HEK293T (cell line): ENCODE measurements at regions not wholly inside any gene's neighbourhood (a gene's known extent, or its start where the extent isn't known, plus 50 kb on each side); places are given as distances from the start of the nearest gene placed in this dataset.

ENCODE experiments used
- CTCF ChIA-PET: fragments of 350-600 bp; formaldehyde crosslinking; extraction: SDS; loops from one replicate; lab custom pipeline; 2021; ENCODE audit warnings: antibody characterized with exemption, inconsistent platforms; lab: Yijun Ruan, JAX
- POLR2A ChIA-PET: fragments of 350-600 bp; formaldehyde crosslinking; extraction: SDS; loops from one replicate; lab custom pipeline; 2020; ENCODE audit warnings: antibody characterized with exemption, inconsistent platforms; lab: Yijun Ruan, JAX
- DNase-seq: peaks from one replicate; pipeline ENCODE4 v3.0.0; 2012; ENCODE audit warnings: mixed read lengths; ENCODE audit errors: extremely low spot score
- ARNT ChIP-seq: fragments of 450-650 bp; IDR thresholded peaks from 2 replicates; pipeline ENCODE4 v1.6.1; 2017; ENCODE audit warnings: mild to moderate bottlenecking
- BHLHE40 ChIP-seq: fragments of 450-650 bp; IDR thresholded peaks from 2 replicates; pipeline ENCODE4 v1.6.1; 2016; ENCODE audit warnings: mild to moderate bottlenecking, moderate library complexity, borderline replicate concordance
- CTBP1 ChIP-seq: fragments of 450-650 bp; IDR thresholded peaks from 2 replicates; pipeline ENCODE4 v1.6.1; 2016; ENCODE audit warnings: borderline replicate concordance
- ELF4 ChIP-seq: fragments of 450-650 bp; IDR thresholded peaks from 2 replicates; pipeline ENCODE4 v1.6.1; 2017; ENCODE audit warnings: antibody characterized with exemption
- FOXA1 ChIP-seq: fragments of 450-650 bp; IDR thresholded peaks from 2 replicates; pipeline ENCODE4 v1.6.1; 2016; ENCODE audit warnings: mild to moderate bottlenecking
- FOXK2 ChIP-seq: fragments of 450-650 bp; IDR thresholded peaks from 2 replicates; pipeline ENCODE4 v1.6.1; 2016; ENCODE audit warnings: mild to moderate bottlenecking
- FOXM1 ChIP-seq: fragments of 450-650 bp; IDR thresholded peaks from 2 replicates; pipeline ENCODE4 v1.6.1; 2017; ENCODE audit warnings: mild to moderate bottlenecking, borderline replicate concordance
- HDGF ChIP-seq: fragments of 450-650 bp; IDR thresholded peaks from 2 replicates; pipeline ENCODE4 v1.6.1; 2017; ENCODE audit warnings: antibody characterized with exemption, borderline replicate concordance
- L3MBTL2 ChIP-seq: fragments of 450-650 bp; conservative IDR thresholded peaks from 2 replicates; pipeline ENCODE4 v1.6.1; 2016; ENCODE audit warnings: mild to moderate bottlenecking
- LEF1 ChIP-seq: fragments of 450-650 bp; IDR thresholded peaks from 2 replicates; pipeline ENCODE4 v1.6.1; 2017; ENCODE audit warnings: mild to moderate bottlenecking, borderline replicate concordance
- NFRKB ChIP-seq: fragments of 450-650 bp; IDR thresholded peaks from 2 replicates; pipeline ENCODE4 v1.6.1; 2016; ENCODE audit warnings: mild to moderate bottlenecking, moderate library complexity
- PKNOX1 ChIP-seq: fragments of 450-650 bp; IDR thresholded peaks from 2 replicates; pipeline ENCODE4 v1.6.1; 2016
- SP1 ChIP-seq: fragments of 450-650 bp; IDR thresholded peaks from 2 replicates; pipeline ENCODE4 v1.6.1; 2017
- SUZ12 ChIP-seq: fragments of 450-650 bp; IDR thresholded peaks from 2 replicates; pipeline ENCODE4 v1.6.1; 2016; ENCODE audit warnings: mild to moderate bottlenecking
- TARDBP ChIP-seq: fragments of 450-650 bp; IDR thresholded peaks from 2 replicates; pipeline ENCODE4 v1.6.1; 2016
- ZNF384 ChIP-seq: fragments of 450-650 bp; IDR thresholded peaks from 2 replicates; pipeline ENCODE4 v1.6.1; 2016

GRCh38 chr4:156559346-156559745 lies 412.3 kb downstream of the PDGFC start:
- POLR2A ChIA-PET: no interaction called here
- TF ChIP-seq SP1 (no peak), ZNF384 (no peak), CTBP1 (no peak), FOXK2 (no peak), FOXM1 (no peak), NFRKB (no peak), ARNT (no peak), SUZ12 (no peak), HDGF (no peak), BHLHE40 (no peak), PKNOX1 (no peak), TARDBP (no peak), L3MBTL2 (no peak), ELF4 (no peak)

DNA sequence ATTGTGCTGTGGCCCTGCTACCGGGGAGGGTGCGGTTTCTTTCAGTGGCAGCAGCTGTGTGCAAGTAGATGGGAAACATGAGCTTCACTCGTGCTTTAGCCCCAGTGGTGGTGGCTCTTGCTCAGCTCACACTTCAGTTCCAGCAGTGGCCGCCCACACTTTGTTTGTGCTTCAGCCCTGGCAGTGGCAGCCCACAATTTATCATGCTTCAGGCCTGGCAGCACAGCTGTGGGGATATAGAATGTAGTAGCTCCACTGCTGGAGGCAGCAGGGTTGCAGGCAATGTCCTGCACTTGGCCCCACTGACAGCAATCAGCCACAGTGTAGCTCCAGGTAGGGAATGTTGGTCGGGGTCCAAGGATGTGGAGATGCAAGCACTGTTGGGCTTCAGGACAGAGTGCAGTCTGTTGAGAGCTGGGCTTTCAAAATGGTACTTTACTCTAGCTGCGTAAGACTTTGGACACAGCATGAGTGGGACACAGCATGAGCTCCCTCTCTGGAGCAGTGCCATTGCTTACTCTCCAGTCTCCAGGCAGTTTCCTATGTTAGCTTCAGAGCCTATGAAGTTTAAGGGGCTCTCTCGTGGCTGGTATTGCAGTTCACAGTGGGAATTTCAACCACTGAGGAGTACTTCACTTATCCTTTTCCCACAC lies 413.1 kb downstream of the PDGFC start:
- TF ChIP-seq FOXM1 (no peak), LEF1 (no peak), PKNOX1 (no peak), ELF4 (no peak), FOXA1 (no peak), HDGF (no peak), CTBP1 (no peak), SUZ12 (no peak), ARNT (no peak), L3MBTL2 (no peak), NFRKB (no peak), FOXK2 (no peak), SP1 (no peak)
- POLR2A ChIA-PET: no interaction called here

More at GRCh38 chr4:156559346-156559745, 412.3 kb downstream of the PDGFC start:
- DNase-seq: no peak
- CTCF ChIA-PET: no interaction called here

DNA sequence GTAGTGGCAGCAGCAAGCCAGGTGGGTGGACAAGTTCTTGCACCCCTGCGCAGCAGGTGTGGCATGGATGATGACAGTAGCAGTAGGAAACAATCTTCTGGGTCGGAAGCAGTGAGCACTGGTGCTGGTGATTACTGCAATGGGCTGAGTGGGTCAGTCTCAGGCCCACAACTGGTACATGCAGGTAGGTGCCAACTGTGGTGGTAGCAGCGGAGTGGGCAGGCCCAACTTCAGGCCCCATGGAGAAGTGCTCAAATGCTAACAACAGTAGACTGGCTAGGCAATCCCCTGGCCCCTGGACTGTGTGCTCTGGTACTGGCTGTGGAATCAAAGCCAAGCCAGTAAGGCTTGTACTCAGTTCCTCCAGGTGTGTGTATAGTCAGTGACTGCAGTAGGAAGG lies 413.7 kb downstream of the PDGFC start:
- CTCF ChIA-PET: no interaction called here
- POLR2A ChIA-PET: no interaction called here
- no peak for DNase-seq
- TF ChIP-seq BHLHE40 (no peak), PKNOX1 (no peak), NFRKB (no peak), SP1 (no peak), FOXK2 (no peak), ELF4 (no peak), L3MBTL2 (no peak), LEF1 (no peak), CTBP1 (no peak), FOXM1 (no peak), HDGF (no peak), TARDBP (no peak), FOXA1 (no peak), ZNF384 (no peak), ARNT (no peak), SUZ12 (no peak)

More for the DNA sequence above, 413.1 kb downstream of the PDGFC start:
- CTCF ChIA-PET: no interaction called here
- no peak for DNase-seq

GRCh38 chr4:156556336-156556735 lies 415.3 kb downstream of the PDGFC start:
- TF ChIP-seq ARNT: no peak
- no peak for TF ChIP-seq BHLHE40
- no peak for TF ChIP-seq ELF4
- no peak for TF ChIP-seq SP1
- TF ChIP-seq PKNOX1: no peak
- no peak for TF ChIP-seq L3MBTL2
- TF ChIP-seq FOXA1: no peak
- TF ChIP-seq ZNF384: no peak
- no peak for TF ChIP-seq NFRKB
- no peak for TF ChIP-seq CTBP1
- no peak for TF ChIP-seq TARDBP
- no peak for TF ChIP-seq FOXM1
- TF ChIP-seq SUZ12: no peak
- no peak for TF ChIP-seq LEF1
- TF ChIP-seq FOXK2: no peak
- TF ChIP-seq HDGF: no peak
- ChIA-PET CTCF (no interaction called here), POLR2A (no interaction called here)
- DNase-seq: no peak

GRCh38 chr4:156553659-156554058 lies 417.9 kb downstream of the PDGFC start:
- TF ChIP-seq SP1 (no peak), LEF1 (no peak), FOXA1 (no peak), ARNT (no peak), HDGF (no peak)
- POLR2A ChIA-PET: no interaction called here
- CTCF ChIA-PET: no interaction called here
- no peak for DNase-seq

- ChIA-PET CTCF (no interaction called here), POLR2A (no interaction called here)
- DNase-seq: no peak
- TF ChIP-seq ARNT (no peak), ELF4 (no peak), SUZ12 (no peak), TARDBP (no peak), ZNF384 (no peak), FOXM1 (no peak), CTBP1 (no peak), HDGF (no peak), SP1 (no peak), NFRKB (no peak), LEF1 (no peak), FOXA1 (no peak), FOXK2 (no peak), L3MBTL2 (no peak), BHLHE40 (no peak), PKNOX1 (no peak)
Observed at GRCh38 chr4:156547891-156548290, 423.7 kb downstream of the PDGFC start.
